GM08714 (cell line): ENCODE measurements at regions not wholly inside any gene's neighbourhood (a gene's known extent, or its start where the extent isn't known, plus 50 kb on each side); places are given as distances from the start of the nearest gene placed in this dataset.
A peak's percentile ranks its signal among the peaks of the same experiment; 100 is the strongest.

Experiments used
- H3K4me3 ChIP-seq: fragments of 200-500 bp; sonication (Bioruptor generic); 2 replicates; pipeline ENCODE4 v1.5.1; 2014; ENCODE audit warnings: mild to moderate bottlenecking, low read length, inconsistent platforms
- ZNF274 ChIP-seq: IDR thresholded peaks from 2 replicates; pipeline ENCODE4 v1.6.1; 2012; ENCODE audit warnings: mild to moderate bottlenecking, low read depth, low read length

DNA sequence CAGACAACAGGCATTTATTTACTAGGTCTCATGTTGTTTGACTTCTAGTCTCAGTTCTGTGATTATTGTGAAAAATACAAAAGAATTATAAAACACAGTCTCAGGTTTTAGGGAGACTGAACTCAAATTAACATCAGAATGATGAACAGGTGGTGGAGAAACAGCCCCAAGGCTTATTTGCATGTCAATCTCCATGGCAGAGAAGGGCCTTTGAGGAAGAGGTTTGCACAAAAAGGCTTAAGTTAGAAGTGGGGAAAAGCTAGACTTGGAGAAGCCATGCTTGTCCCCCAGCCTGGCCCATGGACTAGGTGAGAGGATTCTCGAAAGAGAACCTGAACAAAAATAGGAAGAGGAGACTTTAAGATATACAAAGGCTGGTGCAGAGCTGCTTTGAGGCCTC lies 183.3 kb downstream of the EDN1 start:
- no peak for TF ChIP-seq ZNF274
- no peak overlapping the region for H3K4me3 ChIP-seq

DNA sequence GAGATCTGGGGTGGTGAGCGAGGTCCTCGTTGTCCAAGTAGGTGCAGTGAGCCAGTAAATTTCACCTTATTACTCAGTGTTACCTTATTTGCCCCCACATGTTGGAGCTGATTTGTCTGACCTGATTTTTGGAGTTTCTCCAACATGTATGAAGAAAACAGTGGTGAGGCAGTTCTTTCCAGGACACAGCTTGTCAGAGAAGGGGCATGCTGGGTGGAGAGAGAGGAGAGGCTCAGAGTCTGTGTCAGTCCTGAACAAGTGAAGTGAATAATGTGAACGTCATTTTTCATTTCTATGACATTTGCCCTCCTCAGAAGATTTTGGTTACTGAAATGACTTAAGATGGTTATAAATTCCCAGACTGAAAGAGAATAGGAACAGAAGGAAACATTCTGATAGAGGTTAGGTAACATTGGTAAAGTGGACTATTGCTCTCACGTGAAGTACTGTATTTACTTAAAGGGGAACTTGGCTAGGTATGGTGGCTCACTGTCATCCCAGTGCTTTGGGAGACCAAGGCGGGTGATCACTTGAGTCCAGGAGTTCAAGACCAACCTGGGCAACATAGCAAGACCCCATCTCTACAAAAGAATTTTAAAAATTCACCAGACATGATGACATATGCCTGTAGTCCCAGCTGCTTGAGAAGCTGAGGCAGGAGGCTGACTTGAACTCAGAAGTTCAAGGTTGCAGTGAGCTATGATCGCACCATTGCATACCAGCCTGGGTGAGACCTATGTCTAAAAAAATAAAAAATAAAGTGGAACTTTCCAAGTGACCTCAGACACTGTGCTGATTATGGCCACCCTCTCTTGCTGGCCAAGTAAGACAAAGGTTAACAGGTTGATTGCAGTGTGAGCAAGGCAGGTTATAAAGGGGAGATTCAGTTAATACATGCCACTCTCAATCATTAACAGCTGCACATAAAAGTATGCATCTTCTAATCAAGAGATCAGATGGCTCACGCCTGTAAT lies 184.3 kb downstream of the EDN1 start:
- H3K4me3 ChIP-seq: no peak overlapping the region
- no peak for TF ChIP-seq ZNF274

DNA sequence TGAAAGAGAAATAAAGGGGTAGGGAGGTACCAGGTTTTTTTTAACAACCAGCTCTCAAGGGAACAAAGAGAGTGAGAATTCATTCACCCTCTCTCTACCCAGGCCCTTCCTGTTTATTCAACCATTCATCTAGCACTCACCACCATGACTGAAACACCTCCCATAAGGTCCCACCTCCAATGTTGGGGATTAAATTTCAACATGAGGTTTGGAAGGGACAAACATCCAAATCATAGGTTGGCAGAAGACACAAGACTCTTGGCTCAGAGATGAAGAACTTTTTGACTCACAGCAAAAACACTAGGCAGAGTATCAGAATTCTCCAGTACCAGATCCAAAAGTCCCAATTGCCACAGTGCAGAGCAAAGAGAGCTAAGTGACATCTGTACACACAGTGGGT lies 186.3 kb downstream of the EDN1 start:
- no peak for TF ChIP-seq ZNF274
- H3K4me3 ChIP-seq: no peak overlapping the region

DNA sequence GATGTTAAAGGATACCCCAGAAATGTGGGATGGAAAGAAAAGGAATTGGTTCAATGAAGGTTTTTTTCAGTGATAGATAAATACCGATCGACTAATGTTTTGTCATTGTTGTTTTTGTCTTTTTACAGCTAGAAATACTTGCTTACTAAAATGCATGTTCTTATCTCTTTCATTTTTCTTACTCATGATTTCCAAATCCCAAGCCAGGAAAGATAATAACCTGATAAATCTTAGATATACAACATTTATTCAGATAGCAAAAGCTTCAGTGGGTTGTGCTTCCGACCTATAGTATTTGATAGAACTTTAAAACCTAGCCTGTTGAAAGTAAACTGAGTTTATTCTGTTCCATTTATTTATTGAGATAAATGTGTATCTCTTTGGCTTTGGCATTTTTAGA lies 187.5 kb downstream of the EDN1 start:
- no peak for TF ChIP-seq ZNF274
- H3K4me3 ChIP-seq: no peak overlapping the region

DNA sequence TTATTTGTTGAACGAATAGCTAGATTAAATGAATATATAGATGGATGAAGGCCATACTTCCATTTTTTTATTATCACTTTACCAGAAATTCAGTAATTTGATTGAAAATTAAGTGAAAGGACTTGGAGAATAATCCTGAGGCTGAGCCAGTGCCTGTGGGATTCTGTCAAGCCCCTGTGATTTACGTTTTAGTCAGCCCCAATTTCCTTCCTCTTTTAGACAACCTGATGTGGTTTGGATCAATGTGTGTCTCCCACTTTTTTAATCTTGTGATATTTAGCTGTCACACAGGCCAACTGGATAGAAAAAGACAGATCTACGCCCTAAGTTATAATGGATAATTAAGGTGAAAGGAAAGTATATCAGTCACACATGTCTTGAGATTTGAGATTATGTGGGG lies 188.8 kb downstream of the EDN1 start:
- H3K4me3 ChIP-seq: no peak overlapping the region
- TF ChIP-seq ZNF274: no peak

DNA sequence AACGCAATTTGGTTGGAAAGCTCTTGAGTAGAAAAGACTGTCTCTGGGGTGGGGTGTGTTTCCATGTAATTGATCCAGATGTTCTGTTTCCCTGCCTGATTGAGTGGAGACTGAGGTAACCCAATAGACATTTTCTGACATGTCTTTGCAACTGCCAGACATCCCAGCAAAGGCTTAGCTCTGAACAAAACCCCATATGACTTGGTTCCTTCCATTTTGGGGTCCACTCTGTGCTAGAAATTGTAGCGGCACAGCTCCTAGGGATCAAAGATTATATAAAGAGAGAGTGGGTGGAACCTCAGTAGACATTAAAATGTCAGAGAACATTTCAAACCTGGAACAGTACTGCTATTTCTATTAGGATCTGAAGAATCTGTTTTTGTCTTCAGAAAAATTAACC lies 189.3 kb downstream of the EDN1 start:
- no peak for TF ChIP-seq ZNF274
- H3K4me3 ChIP-seq: no peak overlapping the region

DNA sequence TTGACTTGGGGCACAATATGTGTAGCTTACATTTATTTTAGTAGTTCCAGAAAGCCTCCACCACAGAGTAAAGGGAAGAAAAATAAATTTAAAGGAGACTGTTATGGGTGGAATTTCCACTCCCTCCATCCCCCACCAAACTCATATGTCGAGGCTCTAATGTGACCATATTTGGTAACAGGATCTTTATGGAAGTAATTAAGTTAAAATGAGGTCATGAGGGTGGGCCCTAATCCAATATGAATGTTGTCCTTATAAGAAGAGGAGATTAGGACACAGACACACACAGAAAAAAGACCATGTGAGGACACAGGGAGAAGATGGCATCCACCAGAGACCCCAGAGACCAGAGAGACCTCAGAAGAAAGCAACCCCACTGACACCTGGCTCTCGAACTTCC lies 189.7 kb downstream of the EDN1 start:
- TF ChIP-seq ZNF274: no peak
- H3K4me3 ChIP-seq: no peak overlapping the region

DNA sequence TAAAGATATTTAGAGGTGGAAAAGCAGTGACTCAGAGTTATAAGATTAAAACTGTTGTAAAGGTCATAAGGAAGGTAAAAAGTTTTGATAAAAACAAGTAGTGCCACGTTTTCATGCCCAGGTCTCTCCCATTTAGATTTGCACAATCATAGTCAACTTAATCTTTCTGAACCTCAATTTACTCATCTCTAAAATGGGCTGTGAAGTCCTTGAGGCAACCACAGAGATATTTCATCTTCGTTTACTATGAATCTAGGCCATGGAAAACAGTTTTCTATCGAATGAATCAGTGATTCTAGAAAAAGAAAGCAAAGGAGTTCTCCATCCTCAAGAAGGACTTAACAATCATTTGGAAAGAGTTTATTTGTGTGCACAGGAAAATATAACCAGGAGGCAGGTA lies 190.2 kb downstream of the EDN1 start:
- no peak for TF ChIP-seq ZNF274
- H3K4me3 ChIP-seq: no peak overlapping the region

DNA sequence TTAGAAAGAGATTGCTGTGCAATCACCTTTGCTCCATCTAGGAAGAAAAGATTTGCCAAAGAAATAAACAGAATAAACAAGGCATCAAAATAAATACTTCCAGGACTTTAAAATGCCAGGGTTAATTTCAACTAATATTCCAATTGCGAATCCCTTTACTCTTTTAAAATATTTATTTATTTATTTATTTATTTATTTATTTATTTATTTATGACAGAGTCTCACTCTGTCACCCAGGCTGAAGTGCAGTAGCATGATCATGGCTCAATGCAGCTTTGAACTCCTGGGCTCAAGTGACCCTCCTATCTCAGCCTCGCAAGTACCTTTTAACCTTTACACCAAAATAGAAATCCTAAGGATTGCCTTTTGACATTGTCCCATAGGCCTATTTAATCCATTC lies 191.1 kb downstream of the EDN1 start:
- TF ChIP-seq ZNF274: no peak
- no peak overlapping the region for H3K4me3 ChIP-seq

DNA sequence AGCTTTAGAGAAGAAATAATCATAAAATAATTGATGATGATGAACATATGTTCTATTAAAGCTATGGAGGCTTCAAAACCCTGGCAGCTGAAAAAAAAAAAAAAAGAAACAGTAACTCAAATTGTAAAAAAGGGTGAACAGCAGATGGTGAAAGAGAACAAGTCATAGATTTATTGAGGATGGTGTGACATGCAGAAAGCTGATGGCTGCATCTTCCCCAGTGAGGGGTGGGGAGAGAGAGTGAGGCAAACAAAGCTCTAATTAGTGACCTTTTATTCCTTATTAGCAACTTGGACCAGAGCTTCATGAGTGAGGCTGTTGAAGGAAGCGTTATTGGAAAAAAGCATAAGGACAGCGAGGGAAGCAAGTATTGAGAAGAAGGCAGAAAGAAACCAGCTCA lies 191.7 kb downstream of the EDN1 start:
- no peak for TF ChIP-seq ZNF274
- H3K4me3 ChIP-seq: no peak overlapping the region

DNA sequence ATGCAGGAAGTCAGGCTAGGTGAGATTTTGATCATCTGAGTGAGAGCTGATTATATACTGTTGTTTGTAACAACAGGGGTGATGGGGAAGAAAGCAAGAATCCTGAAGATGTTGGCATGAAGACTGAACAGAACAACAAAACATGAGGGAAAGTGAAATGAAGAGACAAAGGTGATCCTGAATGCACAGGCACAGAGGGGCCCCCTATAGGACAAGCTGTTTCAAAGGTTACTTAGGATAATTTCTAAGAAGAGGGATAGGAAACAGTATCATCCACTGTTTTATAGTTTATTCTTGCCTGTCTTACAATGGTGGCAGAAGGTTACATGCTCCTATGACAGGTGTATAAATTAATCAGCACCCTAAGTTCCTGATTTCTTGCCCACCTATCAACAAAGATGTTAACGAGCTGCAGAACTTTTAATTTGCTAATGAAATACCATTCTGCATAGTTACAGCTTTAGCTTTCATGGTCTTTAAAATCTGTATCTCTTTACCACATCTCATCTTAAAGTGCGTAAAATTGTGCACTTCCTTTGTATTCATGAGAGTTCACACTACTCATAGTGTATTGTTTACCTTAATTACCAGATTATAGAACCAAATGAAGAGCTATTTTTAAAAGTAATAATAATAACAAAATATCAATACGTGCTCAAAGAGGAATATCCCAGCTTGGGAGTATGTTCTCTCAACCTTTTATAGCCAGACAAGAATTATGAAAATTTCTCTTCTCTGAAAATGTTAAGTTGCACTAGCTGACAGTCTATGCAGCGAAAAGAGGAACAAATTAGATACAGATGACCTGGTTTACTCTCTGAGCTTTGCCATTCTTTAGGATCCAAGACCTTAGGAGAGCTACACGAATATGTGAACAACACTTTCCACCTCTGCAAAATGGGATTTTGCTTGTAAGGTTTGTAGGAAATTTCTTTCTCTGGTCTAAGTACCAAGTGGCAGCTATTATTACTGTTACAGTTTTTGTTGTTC lies 192.5 kb downstream of the EDN1 start:
- no peak overlapping the region for H3K4me3 ChIP-seq
- no peak for TF ChIP-seq ZNF274

DNA sequence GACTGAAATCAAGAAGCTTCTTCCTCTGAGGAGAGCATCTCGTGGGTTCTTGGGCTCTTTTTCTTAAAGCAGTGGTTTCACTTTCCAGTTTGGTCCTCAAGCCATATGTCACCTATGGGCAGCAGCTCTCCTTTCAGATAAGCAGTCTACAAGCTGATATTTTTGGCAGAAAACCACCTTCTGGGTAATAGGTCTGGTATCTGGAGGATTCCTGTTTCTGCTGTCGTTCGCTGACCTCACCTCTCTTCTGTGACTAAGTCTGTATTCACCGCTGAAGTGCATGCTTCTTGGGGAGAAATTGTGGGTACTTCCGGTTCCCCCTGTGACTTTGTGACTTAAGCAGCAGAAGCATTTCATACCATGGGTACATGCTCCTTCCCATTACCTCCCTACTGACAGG lies 193.6 kb downstream of the EDN1 start:
- no peak for TF ChIP-seq ZNF274
- peak overlapping the region; percentile 54; the same call in 1 of the 2 replicates for H3K4me3 ChIP-seq

DNA sequence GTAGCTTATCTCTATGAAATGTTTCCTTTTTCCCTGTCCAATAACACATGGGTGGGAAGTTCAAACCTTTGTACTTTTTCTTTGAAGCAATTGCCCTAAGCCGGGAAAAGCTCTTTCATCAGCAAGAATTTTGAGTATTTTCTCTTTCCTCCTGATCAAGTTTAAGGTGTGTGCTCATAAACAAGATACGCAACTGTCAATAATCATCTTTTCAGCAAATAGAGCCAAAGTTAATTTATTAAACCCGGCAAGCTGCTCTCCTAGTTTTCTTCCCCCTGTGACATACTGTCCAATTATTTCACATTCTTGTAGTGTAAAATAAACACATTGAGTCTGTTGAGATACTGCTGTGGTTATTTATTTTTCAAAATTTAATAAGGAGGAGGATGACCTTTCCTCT lies 194.4 kb downstream of the EDN1 start:
- H3K4me3 ChIP-seq: no peak overlapping the region

DNA sequence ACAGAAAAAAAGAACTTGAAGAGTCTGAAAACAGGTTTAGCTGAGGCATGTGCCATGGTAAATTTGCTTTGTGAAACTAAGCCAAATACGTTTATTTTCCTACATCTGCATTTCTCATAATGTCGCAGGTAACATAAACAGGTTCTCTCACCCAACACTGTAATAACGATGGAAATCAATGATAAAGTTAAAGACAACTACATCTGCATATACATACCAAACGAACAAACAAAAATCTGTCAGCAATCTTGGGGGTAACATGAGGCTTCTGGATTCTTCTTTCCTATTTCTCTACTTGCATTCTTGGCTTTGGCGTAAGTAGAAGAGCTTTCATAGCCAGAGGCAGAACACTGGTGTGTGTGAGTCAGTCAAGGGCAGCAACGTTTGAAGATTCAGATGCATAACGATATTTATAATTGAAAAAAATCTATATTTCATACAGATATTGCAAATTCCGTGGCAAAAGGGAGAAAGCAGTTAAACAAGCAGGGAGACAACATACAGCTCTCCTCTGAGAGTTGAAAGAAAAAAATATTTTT lies 195.1 kb downstream of the EDN1 start:
- TF ChIP-seq ZNF274: no peak
- H3K4me3 ChIP-seq: no peak overlapping the region

More for the DNA sequence above, 194.4 kb downstream of the EDN1 start:
- no peak for TF ChIP-seq ZNF274
